AG09319 (cell line): ENCODE measurements at regions not wholly inside any gene's neighbourhood (a gene's known extent, or its start where the extent isn't known, plus 50 kb on each side); places are given as distances from the start of the nearest gene placed in this dataset.
A peak's percentile ranks its signal among the peaks of the same experiment; 100 is the strongest.

Experiments
- DNase-seq: peaks from one replicate; pipeline ENCODE4 v3.0.0-alpha.2; 2010; ENCODE audit warnings: low read depth; ENCODE audit errors: extremely low read depth
- CTCF ChIP-seq: IDR thresholded peaks from 2 replicates; pipeline ENCODE4 v1.5.1; 2011; ENCODE audit warnings: low read depth, mild to moderate bottlenecking, inconsistent platforms, low read length, moderate library complexity

GRCh38 chr9:134502809-134503211 is 138.8 kb upstream of the COL5A1 start:
- peak; percentile 96 for DNase-seq
- no peak for TF ChIP-seq CTCF

- TF ChIP-seq CTCF = no peak
- no peak for DNase-seq
Measured at GRCh38 chr9:134503301-134504105, 138.1 kb upstream of the COL5A1 start.

GRCh38 chr9:134504106-134504385 is 137.6 kb upstream of the COL5A1 start:
- no peak for TF ChIP-seq CTCF
- no peak for DNase-seq

GRCh38 chr9:134505032-134505431 is 136.6 kb upstream of the COL5A1 start:
- no peak for TF ChIP-seq CTCF
- no peak for DNase-seq

- no peak for TF ChIP-seq CTCF
- no peak for DNase-seq
Measured at GRCh38 chr9:134509281-134509680, 132.3 kb upstream of the COL5A1 start.

- no peak for TF ChIP-seq CTCF
- DNase-seq = no peak
Measured at GRCh38 chr9:134509817-134510216, 131.8 kb upstream of the COL5A1 start.

- no peak for DNase-seq
- no peak for TF ChIP-seq CTCF
Measured at GRCh38 chr9:134514503-134514902, 127.1 kb upstream of the COL5A1 start.
